DND-41 (cell line): ENCODE measurements at regions not wholly inside any gene's neighbourhood (a gene's known extent, or its start where the extent isn't known, plus 50 kb on each side); places are given as distances from the start of the nearest gene placed in this dataset.
A peak's percentile ranks its signal among the peaks of the same experiment; 100 is the strongest.

Source experiments
- EZH2 ChIP-seq: IDR thresholded peaks from 3 replicates; pipeline ENCODE4 v1.6.1; 2012; ENCODE audit warnings: borderline replicate concordance, low read depth, mild to moderate bottlenecking, moderate library complexity, low read length, inconsistent platforms; ENCODE audit not compliant: severe bottlenecking
- TF ChIP-seq, protein P1 (sequence below): IDR thresholded peaks from 2 replicates; pipeline ENCODE4 v1.5.1; 2012; ENCODE audit warnings: borderline replicate concordance, low read length, moderate library complexity, mild to moderate bottlenecking; ENCODE audit not compliant: poor library complexity, severe bottlenecking; ENCODE audit errors: extremely low read depth

DNA sequence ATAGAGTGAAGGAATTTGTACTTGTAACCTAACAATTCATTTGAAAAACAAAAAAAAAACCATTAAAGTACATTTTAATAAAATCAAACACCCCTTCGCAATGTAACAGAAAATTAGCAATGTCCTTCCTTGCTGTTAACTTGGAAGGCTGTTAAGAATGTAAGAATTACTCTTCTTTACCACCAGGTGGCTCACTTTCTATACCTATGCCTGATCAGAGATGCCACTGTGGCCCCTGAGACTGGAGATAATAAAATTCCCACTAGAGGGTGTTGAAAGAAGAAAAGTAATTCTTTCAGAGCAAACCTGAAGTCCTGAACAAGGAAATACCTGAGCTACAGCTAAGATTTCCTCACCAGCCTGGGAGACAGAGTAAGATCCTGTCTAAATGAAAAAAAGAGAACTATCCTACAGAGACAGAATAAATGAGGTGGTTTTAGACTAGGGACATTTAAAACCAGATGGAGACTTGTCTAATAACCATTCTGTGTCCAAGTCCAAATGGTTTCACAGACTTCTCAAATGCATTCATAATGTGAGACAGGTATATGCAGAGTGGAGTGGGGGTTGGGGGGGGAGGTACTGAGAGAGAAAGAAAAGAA, 1089.3 kb downstream of the FAM181B start:
- TF ChIP-seq, protein P1, sequence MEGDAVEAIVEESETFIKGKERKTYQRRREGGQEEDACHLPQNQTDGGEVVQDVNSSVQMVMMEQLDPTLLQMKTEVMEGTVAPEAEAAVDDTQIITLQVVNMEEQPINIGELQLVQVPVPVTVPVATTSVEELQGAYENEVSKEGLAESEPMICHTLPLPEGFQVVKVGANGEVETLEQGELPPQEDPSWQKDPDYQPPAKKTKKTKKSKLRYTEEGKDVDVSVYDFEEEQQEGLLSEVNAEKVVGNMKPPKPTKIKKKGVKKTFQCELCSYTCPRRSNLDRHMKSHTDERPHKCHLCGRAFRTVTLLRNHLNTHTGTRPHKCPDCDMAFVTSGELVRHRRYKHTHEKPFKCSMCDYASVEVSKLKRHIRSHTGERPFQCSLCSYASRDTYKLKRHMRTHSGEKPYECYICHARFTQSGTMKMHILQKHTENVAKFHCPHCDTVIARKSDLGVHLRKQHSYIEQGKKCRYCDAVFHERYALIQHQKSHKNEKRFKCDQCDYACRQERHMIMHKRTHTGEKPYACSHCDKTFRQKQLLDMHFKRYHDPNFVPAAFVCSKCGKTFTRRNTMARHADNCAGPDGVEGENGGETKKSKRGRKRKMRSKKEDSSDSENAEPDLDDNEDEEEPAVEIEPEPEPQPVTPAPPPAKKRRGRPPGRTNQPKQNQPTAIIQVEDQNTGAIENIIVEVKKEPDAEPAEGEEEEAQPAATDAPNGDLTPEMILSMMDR: peak; percentile 76
- TF ChIP-seq EZH2: no peak
